K562 (cell line): ENCODE measurements at regions not wholly inside any gene's neighbourhood (a gene's known extent, or its start where the extent isn't known, plus 50 kb on each side); places are given as distances from the start of the nearest gene placed in this dataset.

ENCODE experiments used
- CTCF ChIP-seq, 3 experiments: IDR thresholded peaks in 2 of 3; conservative IDR thresholded peaks in 1 of 3; 2 replicates each; pipeline ENCODE4 v1.5.1; 2011 to 2012; ENCODE audit warnings: low read length in 3 of 3, mild to moderate bottlenecking in 3 of 3, control low read depth in 2 of 3, improper control_type of control experiment in 1 of 3, inconsistent platforms in 1 of 3, low read depth in 1 of 3, mixed read lengths in 1 of 3, moderate library complexity in 1 of 3; ENCODE audit not compliant: insufficient read depth in 2 of 3
- KAT2B ChIP-seq: IDR thresholded peaks from one replicate; pipeline ENCODE4 v1.6.1; 2012; ENCODE audit warnings: low read depth, mild to moderate bottlenecking, control low read depth, inconsistent platforms, low read length, moderate library complexity
- MXI1 ChIP-seq: IDR thresholded peaks from 2 replicates; pipeline ENCODE4 v1.6.1; 2011; ENCODE audit warnings: low read depth, mild to moderate bottlenecking, improper control_type of control experiment, low read length
- POLR2AphosphoS5 ChIP-seq: IDR thresholded peaks from 2 replicates; pipeline ENCODE4 v1.6.1; 2011; ENCODE audit warnings: mild to moderate bottlenecking, low read depth, low read length, moderate library complexity; ENCODE audit not compliant: control insufficient read depth, insufficient read depth

- TF ChIP-seq MXI1: no peak
- no peak for TF ChIP-seq KAT2B
- no peak for TF ChIP-seq POLR2AphosphoS5
- TF ChIP-seq CTCF (IDR thresholded peaks at IDR 0.05 in 2 of 3, conservative IDR thresholded peaks at IDR 0.05 in 1 of 3; ENCODE audit: insufficient read depth in 2 of 3, low read depth in 1 of 3, low read length in 3 of 3): no peak
These were observed 119.0 kb upstream of the DAPK1 start for GRCh38 chr9:87378676-87379075.
